PC-3 (cell line): ENCODE measurements at regions not wholly inside any gene's neighbourhood (a gene's known extent, or its start where the extent isn't known, plus 50 kb on each side); places are given as distances from the start of the nearest gene placed in this dataset.
A peak's percentile ranks its signal among the peaks of the same experiment; 100 is the strongest.

ENCODE experiments used
- ATAC-seq: fragments of 200-7000 bp; cut with Tn5 transposase; 2 replicates; pipeline ENCODE4 v1.9.1; 2020; ENCODE audit warnings: mild to moderate bottlenecking, moderate library complexity
- BruUV-seq: library from RNA; stranded (reverse); fragments of 400-500 nt; replicated peaks from 2 replicates; lab custom pipeline; 2021; lab: Mats Ljungman, UMichigan
- CTCF ChIA-PET: fragments of 300-600 bp; sonication (Branson Sonifier 250); formaldehyde crosslinking; loops from one replicate; lab custom pipeline; 2022; ENCODE audit warnings: antibody characterized with exemption; lab: Charles Lee
- POLR2A ChIA-PET: fragments of 300-600 bp; sonication (Branson Sonifier 250); formaldehyde crosslinking; loops from one replicate; lab custom pipeline; 2022; ENCODE audit warnings: antibody characterized with exemption; ENCODE audit not compliant: unreplicated experiment; lab: Charles Lee
- DNase-seq: peaks from one replicate; pipeline ENCODE4 v3.0.0-alpha.2; 2015
- H2AFZ ChIP-seq: fragments of 300-600 bp; sonication (generic); 2 replicates; pipeline ENCODE4 v1.6.0; 2016; ENCODE audit warnings: antibody characterized with exemption, low read length
- H3F3A ChIP-seq: fragments of 300-600 bp; sonication (generic); one replicate; pipeline ENCODE4 v1.6.0; 2017; ENCODE audit warnings: antibody characterized with exemption, low read length, control low read depth, mild to moderate bottlenecking; ENCODE audit not compliant: unreplicated experiment
- H3K27ac ChIP-seq: fragments of 300-600 bp; sonication (generic); 2 replicates; pipeline ENCODE4 v1.5.1; 2016; ENCODE audit warnings: mild to moderate bottlenecking, low read length
- H3K27me3 ChIP-seq: fragments of 300-600 bp; sonication (generic); 2 replicates; pipeline ENCODE4 v1.6.1; 2016; ENCODE audit warnings: low read length, mixed read lengths
- H3K36me3 ChIP-seq: fragments of 300-600 bp; sonication (generic); 2 replicates; pipeline ENCODE4 v1.6.1; 2016; ENCODE audit warnings: low read depth, mixed run types, low read length, mixed read lengths
- H3K4me1 ChIP-seq: fragments of 300-600 bp; sonication (generic); 2 replicates; pipeline ENCODE4 v1.5.1; 2016; ENCODE audit warnings: low read length; ENCODE audit not compliant: insufficient read depth
- H3K4me2 ChIP-seq: fragments of 300-600 bp; sonication (generic); 2 replicates; pipeline ENCODE4 v1.6.0; 2016; ENCODE audit warnings: low read length
- H3K4me3 ChIP-seq: fragments of 300-600 bp; sonication (generic); 2 replicates; pipeline ENCODE4 v1.5.1; 2016; ENCODE audit warnings: mild to moderate bottlenecking, low read length, mixed read lengths
- H3K79me2 ChIP-seq: fragments of 300-600 bp; sonication (generic); 2 replicates; pipeline ENCODE4 v1.6.1; 2017; ENCODE audit warnings: low read length, mixed read lengths
- H3K9ac ChIP-seq: fragments of 300-600 bp; sonication (generic); 2 replicates; pipeline ENCODE4 v1.6.0; 2016; ENCODE audit warnings: mild to moderate bottlenecking, low read length
- H3K9me2 ChIP-seq: fragments of 300-600 bp; sonication (generic); replicated peaks from 2 replicates; pipeline ENCODE4 v1.6.1; 2016; ENCODE audit warnings: mixed run types, low read length, mixed read lengths
- H3K9me3 ChIP-seq: fragments of 300-600 bp; sonication (generic); 2 replicates; pipeline ENCODE4 v1.6.1; 2016; ENCODE audit warnings: low read length, mixed read lengths
- H4K20me1 ChIP-seq: fragments of 300-600 bp; sonication (generic); 2 replicates; pipeline ENCODE4 v1.6.1; 2016; ENCODE audit warnings: low read length, mixed read lengths
- CTCF ChIP-seq: fragments of 300-600 bp; sonication (generic); conservative IDR thresholded peaks from 2 replicates; pipeline ENCODE4 v1.5.1; 2017; ENCODE audit warnings: antibody characterized with exemption, low read depth, mild to moderate bottlenecking, low read length
- EZH2 ChIP-seq: fragments of 300-600 bp; sonication (generic); IDR thresholded peaks from one replicate; pipeline ENCODE4 v1.6.1; 2017; ENCODE audit warnings: antibody characterized with exemption, mild to moderate bottlenecking, low read length; ENCODE audit not compliant: unreplicated experiment
- EZH2phosphoT487 ChIP-seq: fragments of 300-600 bp; sonication (generic); IDR thresholded peaks from 2 replicates; pipeline ENCODE4 v1.6.1; 2018; ENCODE audit warnings: mild to moderate bottlenecking, antibody characterized with exemption, low read length, borderline replicate concordance
- intact Hi-C: fragments of 100-400 bp; cut with micrococcal nuclease; formaldehyde crosslinking; loops from 2 replicates; pipeline ENCODE4 v1.9.0; 2023

- ATAC-seq (peak; percentile 37; the same call in 1 of the 2 replicates), DNase-seq (peak; percentile 48)
- intact Hi-C loops: no loop called here
- no peaks in the 10 kb centered on the region for H3F3A ChIP-seq
- no peaks in the 10 kb centered on the region for H3K9me2 ChIP-seq
- no peak overlapping the region for H3K9ac ChIP-seq
- BruUV-seq: no TSS peak
- no peaks in the 10 kb centered on the region for H4K20me1 ChIP-seq
- TF ChIP-seq EZH2phosphoT487 (no peak), EZH2 (no peak), CTCF (peak; percentile 51; the same call in 1 of the 2 replicates)
- H3K4me1 ChIP-seq: no peaks in the 10 kb centered on the region
- H2AFZ ChIP-seq: peak overlapping the region; percentile 67
- H3K79me2 ChIP-seq: no peaks in the 10 kb centered on the region
- no peaks in the 10 kb centered on the region for H3K9me3 ChIP-seq
- no peak overlapping the region for H3K27ac ChIP-seq
- CTCF ChIA-PET: interaction anchor here (0.5 kb wide), 1 partner anchor 478 kb away, joined by 3 read pairs; no protein-coding TSS in a partner anchor
- H3K4me3 ChIP-seq: no peak overlapping the region
- no peaks in the 10 kb centered on the region for H3K27me3 ChIP-seq
- 0 out of 2 replicates have a peak overlapping the region, but pooled peaks have one; percentile 28 for H3K4me2 ChIP-seq
- H3K36me3 ChIP-seq: no peaks in the 10 kb centered on the region
- POLR2A ChIA-PET: no interaction called here
These were observed 252.1 kb upstream of the N4BP1 start for GRCh38 chr16:48862087-48862532.

DNA sequence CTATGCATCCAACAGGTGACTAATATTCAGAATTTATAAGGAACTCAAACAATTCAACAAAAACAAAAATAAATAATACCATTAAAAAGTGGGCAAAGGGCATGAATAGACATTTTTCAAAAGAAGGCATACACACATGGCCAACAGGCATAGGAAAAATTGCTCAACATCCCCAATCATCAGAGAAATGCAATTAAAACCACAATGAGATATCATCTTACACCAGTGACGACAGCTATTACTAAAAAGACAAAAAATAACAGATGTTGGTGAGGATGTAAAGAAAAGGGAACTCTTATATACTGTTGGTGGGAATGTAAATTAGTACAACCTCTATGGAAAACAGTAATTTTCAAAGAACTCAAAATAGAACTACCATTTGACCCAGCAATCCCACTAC lies 250.4 kb upstream of the N4BP1 start:
- Histone ChIP-seq H3K27me3 (peaks cover 11% of the 10 kb centered on the region; the same call in 1 of the 2 replicates), H3K9me2 (no peaks in the 10 kb centered on the region), H3K4me3 (no peak overlapping the region), H3F3A (no peaks in the 10 kb centered on the region), H2AFZ (no peak overlapping the region), H3K36me3 (no peaks in the 10 kb centered on the region), H3K9ac (no peak overlapping the region), H3K27ac (no peak overlapping the region), H3K4me1 (no peaks in the 10 kb centered on the region), H3K4me2 (no peak overlapping the region), H3K79me2 (no peaks in the 10 kb centered on the region), H3K9me3 (no peaks in the 10 kb centered on the region), H4K20me1 (no peaks in the 10 kb centered on the region)
- ChIA-PET POLR2A (no interaction called here), CTCF (no interaction called here)
- ATAC-seq: no peak
- no TSS peak for BruUV-seq
- intact Hi-C loops: no loop called here
- TF ChIP-seq EZH2phosphoT487 (no peak), CTCF (no peak), EZH2 (no peak)
- DNase-seq: no peak

DNA sequence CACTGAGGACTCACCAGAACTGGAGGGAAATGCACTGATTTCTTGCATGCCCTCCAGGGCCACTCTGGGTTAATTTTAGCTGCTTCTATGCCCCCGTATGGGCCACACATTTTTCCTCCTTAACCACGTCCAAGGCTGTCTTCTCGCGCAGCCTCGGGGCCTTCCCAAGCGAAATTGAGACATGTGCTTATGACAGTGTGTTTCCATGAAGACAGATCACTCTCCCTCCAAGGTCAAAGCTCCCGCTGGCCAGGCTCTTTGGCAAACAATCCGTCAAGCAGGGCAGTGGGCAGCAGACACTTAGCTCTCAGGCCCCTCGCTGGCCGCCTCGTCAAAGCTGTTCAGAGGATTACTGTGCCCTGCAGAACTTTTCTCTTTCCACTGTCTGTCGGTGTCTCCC lies 243.0 kb upstream of the N4BP1 start:
- H3K79me2 ChIP-seq: no peaks in the 10 kb centered on the region
- no peak overlapping the region for H2AFZ ChIP-seq
- no peaks in the 10 kb centered on the region for H3F3A ChIP-seq
- CTCF ChIA-PET: interaction anchor here (0.6 kb wide), 1 partner anchor 48 kb away, joined by 3 read pairs; no protein-coding TSS in a partner anchor
- H3K4me2 ChIP-seq: no peak overlapping the region
- no peaks in the 10 kb centered on the region for H3K9me3 ChIP-seq
- ATAC-seq: no peak
- H3K4me3 ChIP-seq: no peak overlapping the region
- no peaks in the 10 kb centered on the region for H3K36me3 ChIP-seq
- POLR2A ChIA-PET: no interaction called here
- no peaks in the 10 kb centered on the region for H3K9me2 ChIP-seq
- no peak for DNase-seq
- H3K27me3 ChIP-seq: peaks cover 22% of the 10 kb centered on the region; the same call in 1 of the 2 replicates
- no peak overlapping the region for H3K9ac ChIP-seq
- TF ChIP-seq EZH2 (no peak), CTCF (no peak), EZH2phosphoT487 (no peak)
- no peak overlapping the region for H3K27ac ChIP-seq
- intact Hi-C loops: no loop called here
- H3K4me1 ChIP-seq: no peaks in the 10 kb centered on the region
- no TSS peak for BruUV-seq
- H4K20me1 ChIP-seq: no peaks in the 10 kb centered on the region
